Natural killer cell (primary cell): ENCODE measurements at regions not wholly inside any gene's neighbourhood (a gene's known extent, or its start where the extent isn't known, plus 50 kb on each side); places are given as distances from the start of the nearest gene placed in this dataset.
"Not testable (repeated sequence)": the region's sequence is repeated elsewhere in the genome, so short reads cannot be mapped to it uniquely, and the experiment has no call there.

Source experiments
- ATAC-seq, 3 donors: fragments of 150-1000 bp in 2 of 3; fragments of 200-7000 bp in 1 of 3; cut with Tn5 transposase; 1 replicate in 1 of 3; 2 replicates in 2 of 3; pipeline ENCODE4 v1.10.0; 2021; ENCODE audit warnings: mild to moderate bottlenecking in 2 of 3, moderate library complexity in 2 of 3
- DNase-seq, 2 donors: peaks; one replicate each; pipeline versions ENCODE4 v3.0.0 to v3.0.0-alpha.2; 2013 to 2021; ENCODE audit warnings: mixed read lengths in 1 of 2
- H3K27ac ChIP-seq: one replicate; pipeline ENCODE4 v1.5.1; 2013; ENCODE audit warnings: mild to moderate bottlenecking, low read length
- H3K27me3 ChIP-seq: one replicate; pipeline ENCODE4 v1.6.1; 2013; ENCODE audit warnings: low read length; ENCODE audit not compliant: control insufficient read depth, insufficient read depth
- H3K36me3 ChIP-seq: one replicate; pipeline ENCODE4 v1.6.1; 2013; ENCODE audit warnings: low read length; ENCODE audit not compliant: control insufficient read depth, insufficient read depth
- H3K4me1 ChIP-seq: one replicate; pipeline ENCODE4 v1.6.1; 2013; ENCODE audit warnings: low read length; ENCODE audit not compliant: control insufficient read depth, insufficient read depth
- H3K4me3 ChIP-seq: one replicate; pipeline ENCODE4 v1.5.1; 2013; ENCODE audit warnings: low read length
- H3K9me3 ChIP-seq: one replicate; pipeline ENCODE4 v1.6.1; 2013; ENCODE audit warnings: low read length; ENCODE audit not compliant: control insufficient read depth, insufficient read depth
- H3K27ac Mint-ChIP-seq, 2 donors: one replicate each; pipeline ENCODE4 v1.8.0; 2022; ENCODE audit warnings: mild to moderate bottlenecking in 2 of 2, mixed read lengths in 2 of 2, moderate library complexity in 1 of 2
- H3K27me3 Mint-ChIP-seq, 2 donors: one replicate each; pipeline ENCODE4 v1.8.0; 2022; ENCODE audit warnings: low read depth in 2 of 2, mixed read lengths in 2 of 2
- H3K36me3 Mint-ChIP-seq: one replicate; pipeline ENCODE4 v1.8.0; 2022; ENCODE audit warnings: mixed read lengths
- H3K4me1 Mint-ChIP-seq, 2 donors: one replicate each; pipeline ENCODE4 v1.8.0; 2022; ENCODE audit warnings: mixed read lengths in 2 of 2
- H3K4me3 Mint-ChIP-seq: one replicate; pipeline ENCODE4 v1.8.0; 2022; ENCODE audit warnings: mild to moderate bottlenecking, moderate library complexity, mixed read lengths
- H3K9me3 Mint-ChIP-seq, 2 donors: one replicate each; pipeline ENCODE4 v1.8.0; 2022; ENCODE audit warnings: mixed read lengths in 2 of 2
- CTCF ChIP-seq: fragments of 200-600 bp; IDR thresholded peaks from one replicate; pipeline ENCODE4 v1.8.0; 2022; ENCODE audit warnings: antibody characterized with exemption
- WGBS: methylation state at CpG from one replicate; pipeline ENCODE4 v1.1.7; 2013; ENCODE audit warnings: missing lambda C conversion rate; ENCODE audit not compliant: insufficient coverage; 5-methylcytosine and 5-hydroxymethylcytosine counted together
- intact Hi-C: fragments of 100-400 bp; cut with micrococcal nuclease; formaldehyde crosslinking; loops from one replicate; pipeline ENCODE4 v1.14.2; 2022

GRCh38 chr10:108323274-108323798 lies 1158.8 kb upstream of the SORCS1 start:
- no peak overlapping the region for H3K27ac ChIP-seq
- no peak for ATAC-seq
- H3K27me3 Mint-ChIP-seq = no peaks in the 10 kb centered on the region
- H3K4me1 Mint-ChIP-seq = no peaks in the 10 kb centered on the region
- intact Hi-C loops = no loop called here
- no peak for TF ChIP-seq CTCF
- H3K27ac Mint-ChIP-seq = no peak overlapping the region
- no peaks in the 10 kb centered on the region for H3K4me1 ChIP-seq
- peaks cover 2 to 10% of the 10 kb centered on the region in 2 donors for H3K9me3 Mint-ChIP-seq
- H3K4me3 ChIP-seq = no peak overlapping the region
- no peaks in the 10 kb centered on the region for H3K36me3 Mint-ChIP-seq
- H3K27me3 ChIP-seq = no peaks in the 10 kb centered on the region
- H3K4me3 Mint-ChIP-seq = no peak overlapping the region
- H3K36me3 ChIP-seq = no peaks in the 10 kb centered on the region
- 91% methylated on average over 2 of the region's 3 CpGs for WGBS
- H3K9me3 ChIP-seq = peaks cover 9% of the 10 kb centered on the region
- no peak for DNase-seq

DNA sequence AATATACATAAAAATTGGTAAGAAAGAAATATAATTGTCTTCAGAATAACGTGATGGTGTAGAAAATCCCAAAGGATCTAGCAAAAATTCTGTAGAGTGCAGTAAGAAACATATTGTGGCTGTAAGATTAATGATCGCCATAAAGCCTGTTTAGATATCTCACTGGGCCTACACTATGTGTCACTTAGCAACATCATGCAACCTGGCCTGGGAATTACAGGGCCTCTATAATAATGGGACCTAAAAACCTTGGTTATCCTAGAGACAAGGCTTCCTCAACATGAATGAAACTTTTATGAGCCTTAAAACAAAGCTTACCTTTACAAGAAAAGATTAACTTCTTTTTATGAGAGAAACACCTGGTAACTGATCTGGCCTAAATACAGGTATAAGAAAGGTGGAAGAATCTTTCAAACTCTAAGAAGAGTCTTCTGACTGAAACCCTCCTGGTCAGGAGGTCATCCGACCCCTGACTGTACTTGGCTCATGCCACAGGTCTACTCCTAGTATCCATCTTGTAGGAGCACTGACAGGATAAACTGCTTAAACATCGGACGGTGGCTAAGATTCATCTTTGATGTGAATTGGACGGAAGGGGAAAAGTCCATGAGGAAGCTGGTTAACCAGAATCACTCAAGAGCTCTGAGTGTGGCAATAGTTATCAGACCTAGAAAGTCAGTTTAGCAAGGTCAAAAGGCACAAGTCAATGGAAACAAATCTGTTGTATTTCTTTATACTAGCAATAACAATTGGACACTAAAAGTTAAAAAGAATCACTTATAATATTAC lies 1155.1 kb upstream of the SORCS1 start:
- Histone ChIP-seq H3K9me3 (peaks cover 5% of the 10 kb centered on the region), H3K36me3 (no peaks in the 10 kb centered on the region), H3K4me3 (no peak overlapping the region), H3K4me1 (no peaks in the 10 kb centered on the region), H3K27ac (no peak overlapping the region), H3K27me3 (no peaks in the 10 kb centered on the region)
- no peak for TF ChIP-seq CTCF
- peaks cover 3 to 5% of the 10 kb centered on the region in 2 donors for H3K9me3 Mint-ChIP-seq
- DNase-seq (no peak), ATAC-seq (no peak)
- no peaks in the 10 kb centered on the region for H3K4me1 Mint-ChIP-seq
- H3K27ac Mint-ChIP-seq = no peak overlapping the region
- H3K4me3 Mint-ChIP-seq = no peak overlapping the region
- H3K36me3 Mint-ChIP-seq = no peaks in the 10 kb centered on the region
- no peaks in the 10 kb centered on the region for H3K27me3 Mint-ChIP-seq
- intact Hi-C loops = no loop called here
- WGBS = 89% methylated on average over 6 of the region's 6 CpGs

DNA sequence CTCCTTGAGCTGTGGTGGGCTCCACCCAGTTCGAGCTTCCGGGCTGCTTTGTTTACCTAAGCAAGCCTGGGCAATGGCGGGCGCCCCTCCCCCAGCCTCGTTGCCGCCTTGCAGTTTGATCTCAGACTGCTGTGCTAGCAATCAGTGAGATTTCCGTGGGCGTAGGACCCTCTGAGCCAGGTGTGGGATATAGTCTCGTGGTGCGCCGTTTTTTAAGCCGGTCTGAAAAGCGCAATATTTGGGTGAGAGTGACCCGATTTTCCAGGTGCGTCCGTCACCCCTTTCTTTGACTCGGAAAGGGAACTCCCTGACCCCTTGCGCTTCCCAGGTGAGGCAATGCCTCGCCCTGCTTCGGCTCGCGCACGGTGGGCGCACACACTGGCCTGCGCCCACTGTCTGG lies 1151.1 kb upstream of the SORCS1 start:
- not testable (repeated sequence) for H3K9me3 ChIP-seq

DNA sequence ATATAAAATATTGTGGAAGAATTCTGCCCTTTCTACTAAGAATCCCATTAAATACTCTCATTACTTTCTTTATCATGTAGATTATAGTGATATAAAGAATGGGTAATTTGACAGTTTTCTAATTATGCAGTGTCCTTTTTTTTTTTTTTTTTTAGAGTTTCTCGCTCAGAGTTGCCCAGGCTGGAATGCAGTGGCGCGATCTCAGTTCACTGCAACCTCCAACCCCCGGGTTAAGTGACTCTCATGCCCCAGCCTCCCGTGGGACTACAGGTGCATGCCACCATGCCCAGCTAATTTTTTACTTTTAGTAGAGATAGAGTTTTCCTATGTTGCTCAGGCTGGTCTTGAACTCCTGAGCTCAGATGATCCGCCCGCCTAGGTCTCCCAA lies 1143.4 kb upstream of the SORCS1 start:
- no peaks in the 10 kb centered on the region for H3K36me3 ChIP-seq
- no peaks in the 10 kb centered on the region for H3K4me1 Mint-ChIP-seq
- 93% methylated on average over 6 of the region's 7 CpGs for WGBS
- no peak for TF ChIP-seq CTCF
- intact Hi-C loops = no loop called here
- no peak overlapping the region for H3K4me3 ChIP-seq
- DNase-seq (no peak), ATAC-seq (no peak)
- H3K36me3 Mint-ChIP-seq = no peaks in the 10 kb centered on the region
- no peaks in the 10 kb centered on the region for H3K9me3 ChIP-seq
- H3K27me3 ChIP-seq = no peaks in the 10 kb centered on the region
- H3K9me3 Mint-ChIP-seq = peaks cover 5 to 12% of the 10 kb centered on the region in 2 donors
- no peak overlapping the region for H3K4me3 Mint-ChIP-seq
- no peak overlapping the region for H3K27ac ChIP-seq
- no peak overlapping the region for H3K27ac Mint-ChIP-seq
- H3K27me3 Mint-ChIP-seq = no peaks in the 10 kb centered on the region
- no peaks in the 10 kb centered on the region for H3K4me1 ChIP-seq

More for the DNA sequence above, 1151.1 kb upstream of the SORCS1 start:
- H3K27me3 ChIP-seq, DNase-seq, H3K4me3 ChIP-seq, H3K27me3 Mint-ChIP-seq, H3K36me3 Mint-ChIP-seq, H3K9me3 Mint-ChIP-seq, ATAC-seq, H3K36me3 ChIP-seq, intact Hi-C loops, H3K4me1 ChIP-seq, H3K27ac ChIP-seq, H3K4me1 Mint-ChIP-seq, H3K27ac Mint-ChIP-seq: not testable (repeated sequence)
- 93% methylated on average over 10 of the region's 25 CpGs for WGBS
- H3K4me3 Mint-ChIP-seq = peak overlapping the region; percentile 58
